ENCODE measurements at regions not wholly inside any gene's neighbourhood (a gene's known extent, or its start where the extent isn't known, plus 50 kb on each side); places are given as distances from the start of the nearest gene placed in this dataset.

DNA sequence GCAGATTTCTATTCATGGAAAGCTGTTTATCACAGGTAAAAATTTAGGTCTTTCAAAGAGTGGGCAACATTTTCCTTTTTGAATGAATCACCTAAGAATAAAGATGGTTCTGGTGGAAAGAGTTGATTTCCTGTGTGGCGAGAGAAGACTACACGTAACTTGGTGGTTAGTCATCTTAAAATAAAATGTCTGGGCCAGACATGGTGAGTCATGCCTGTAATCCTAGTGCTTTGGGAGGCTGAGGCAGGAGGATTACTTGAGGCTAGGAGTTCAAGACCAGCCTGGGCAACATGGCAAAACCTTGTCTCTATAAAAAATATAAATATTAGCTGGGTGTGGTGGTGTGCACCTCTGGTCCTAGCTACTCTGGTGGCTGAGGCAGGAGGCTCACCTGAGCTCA lies 65.7 kb downstream of the DISP1 start:
- TF ChIP-seq, protein P1, sequence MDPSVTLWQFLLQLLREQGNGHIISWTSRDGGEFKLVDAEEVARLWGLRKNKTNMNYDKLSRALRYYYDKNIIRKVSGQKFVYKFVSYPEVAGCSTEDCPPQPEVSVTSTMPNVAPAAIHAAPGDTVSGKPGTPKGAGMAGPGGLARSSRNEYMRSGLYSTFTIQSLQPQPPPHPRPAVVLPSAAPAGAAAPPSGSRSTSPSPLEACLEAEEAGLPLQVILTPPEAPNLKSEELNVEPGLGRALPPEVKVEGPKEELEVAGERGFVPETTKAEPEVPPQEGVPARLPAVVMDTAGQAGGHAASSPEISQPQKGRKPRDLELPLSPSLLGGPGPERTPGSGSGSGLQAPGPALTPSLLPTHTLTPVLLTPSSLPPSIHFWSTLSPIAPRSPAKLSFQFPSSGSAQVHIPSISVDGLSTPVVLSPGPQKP (CRISPR knock-in tag; IDR thresholded peaks at IDR 0.05), result no peak
- TF ChIP-seq SP1 (CRISPR knock-in tag; IDR thresholded peaks at IDR 0.05), result no peak
- TF ChIP-seq EP300 (IDR thresholded peaks at IDR 0.05; ENCODE audit: low read length), result no peak
- no peak for TF ChIP-seq MAZ (CRISPR knock-in tag; conservative IDR thresholded peaks at IDR 0.05 in 1 of 2, IDR thresholded peaks at IDR 0.05 in 1 of 2)
- TF ChIP-seq, protein P2, sequence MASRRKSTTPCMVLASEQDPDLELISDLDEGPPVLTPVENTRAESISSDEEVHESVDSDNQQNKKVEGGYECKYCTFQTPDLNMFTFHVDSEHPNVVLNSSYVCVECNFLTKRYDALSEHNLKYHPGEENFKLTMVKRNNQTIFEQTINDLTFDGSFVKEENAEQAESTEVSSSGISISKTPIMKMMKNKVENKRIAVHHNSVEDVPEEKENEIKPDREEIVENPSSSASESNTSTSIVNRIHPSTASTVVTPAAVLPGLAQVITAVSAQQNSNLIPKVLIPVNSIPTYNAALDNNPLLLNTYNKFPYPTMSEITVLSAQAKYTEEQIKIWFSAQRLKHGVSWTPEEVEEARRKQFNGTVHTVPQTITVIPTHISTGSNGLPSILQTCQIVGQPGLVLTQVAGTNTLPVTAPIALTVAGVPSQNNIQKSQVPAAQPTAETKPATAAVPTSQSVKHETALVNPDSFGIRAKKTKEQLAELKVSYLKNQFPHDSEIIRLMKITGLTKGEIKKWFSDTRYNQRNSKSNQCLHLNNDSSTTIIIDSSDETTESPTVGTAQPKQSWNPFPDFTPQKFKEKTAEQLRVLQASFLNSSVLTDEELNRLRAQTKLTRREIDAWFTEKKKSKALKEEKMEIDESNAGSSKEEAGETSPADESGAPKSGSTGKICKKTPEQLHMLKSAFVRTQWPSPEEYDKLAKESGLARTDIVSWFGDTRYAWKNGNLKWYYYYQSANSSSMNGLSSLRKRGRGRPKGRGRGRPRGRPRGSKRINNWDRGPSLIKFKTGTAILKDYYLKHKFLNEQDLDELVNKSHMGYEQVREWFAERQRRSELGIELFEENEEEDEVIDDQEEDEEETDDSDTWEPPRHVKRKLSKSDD (conservative IDR thresholded peaks at IDR 0.05; ENCODE audit: low read length), result no peak
- TF ChIP-seq SIN3A (IDR thresholded peaks at IDR 0.05; ENCODE audit: borderline replicate concordance in 2 of 2, control insufficient read depth in 1 of 2, low read depth in 2 of 2, low read length in 2 of 2), result no peak
- no peak for TF ChIP-seq BRCA1 (IDR thresholded peaks at IDR 0.05)
- no peak for TF ChIP-seq BRCA1 (CRISPR knock-in tag; IDR thresholded peaks at IDR 0.05)
- TF ChIP-seq MEIS2 (IDR thresholded peaks at IDR 0.05; ENCODE audit: partially characterized antibody), result no peak
- no peak for TF ChIP-seq YY1 (IDR thresholded peaks at IDR 0.05; ENCODE audit: borderline replicate concordance in 1 of 3, control insufficient read depth in 1 of 3, extremely low read depth in 1 of 3, insufficient read depth in 3 of 3, insufficient read length in 1 of 3, insufficient replicate concordance in 2 of 3, low read depth in 1 of 3, low read length in 2 of 3)
- TF ChIP-seq ETV6 (IDR thresholded peaks at IDR 0.05; ENCODE audit: borderline replicate concordance in 1 of 2, low read depth in 2 of 2, low read length in 1 of 2), result no peak
- no peak for TF ChIP-seq ETV6 (CRISPR knock-in tag; IDR thresholded peaks at IDR 0.05; ENCODE audit: borderline replicate concordance)
